ENCODE measurements at regions not wholly inside any gene's neighbourhood (a gene's known extent, or its start where the extent isn't known, plus 50 kb on each side); places are given as distances from the start of the nearest gene placed in this dataset.

GRCh38 chr6:106035655-106036054 lies 50.5 kb upstream of the PRDM1 start:
- DNase-seq (ENCODE audit: low read depth in 2 of 2), result no peak

- no peak for DNase-seq (ENCODE audit: low read depth in 2 of 2)
Measured at GRCh38 chr6:106033806-106034205, 52.3 kb upstream of the PRDM1 start.

- DNase-seq (ENCODE audit: low read depth in 2 of 2), result no peak
Measured at GRCh38 chr6:106027758-106028157, 58.4 kb upstream of the PRDM1 start.

GRCh38 chr6:106026748-106027715 lies 59.1 kb upstream of the PRDM1 start:
- DNase-seq (ENCODE audit: low read depth in 2 of 2), result peak; percentile 64 to 66

GRCh38 chr6:106025655-106026054 lies 60.5 kb upstream of the PRDM1 start:
- DNase-seq (ENCODE audit: low read depth in 2 of 2), result peak in 1 of 2 experiments; percentile 20

- no peak for DNase-seq (ENCODE audit: low read depth in 2 of 2)
Measured at GRCh38 chr6:106022801-106023200, 63.3 kb upstream of the PRDM1 start.

- DNase-seq (ENCODE audit: low read depth in 2 of 2), result no peak
Measured at GRCh38 chr6:106017454-106017853, 68.7 kb upstream of the PRDM1 start.

- no peak for DNase-seq (ENCODE audit: low read depth in 2 of 2)
Measured at GRCh38 chr6:106014955-106015354, 71.2 kb upstream of the PRDM1 start.

GRCh38 chr6:106011476-106011875 lies 74.7 kb upstream of the PRDM1 start:
- no peak for DNase-seq (ENCODE audit: low read depth in 2 of 2)

- DNase-seq (ENCODE audit: low read depth in 2 of 2), result no peak
Measured at GRCh38 chr6:106005954-106006353, 80.2 kb upstream of the PRDM1 start.

- DNase-seq (ENCODE audit: low read depth in 2 of 2), result no peak
Measured at GRCh38 chr6:106005013-106005412, 81.1 kb upstream of the PRDM1 start.

GRCh38 chr6:106003268-106003987 lies 82.7 kb upstream of the PRDM1 start:
- no peak for DNase-seq (ENCODE audit: low read depth in 2 of 2)

GRCh38 chr6:106002005-106002404 lies 84.1 kb upstream of the PRDM1 start:
- no peak for DNase-seq (ENCODE audit: low read depth in 2 of 2)

GRCh38 chr6:106000935-106001334 lies 85.2 kb upstream of the PRDM1 start:
- DNase-seq (ENCODE audit: low read depth in 2 of 2), result no peak

- no peak for DNase-seq (ENCODE audit: low read depth in 2 of 2)
Measured at GRCh38 chr6:105997482-105997881, 88.7 kb upstream of the PRDM1 start.

- no peak for DNase-seq (ENCODE audit: low read depth in 2 of 2)
Measured at GRCh38 chr6:105995391-105995865, 90.7 kb upstream of the PRDM1 start.

GRCh38 chr6:105994591-105995390 lies 91.3 kb upstream of the PRDM1 start:
- DNase-seq (ENCODE audit: low read depth in 2 of 2), result peak in 1 of 2 experiments; percentile 59

- DNase-seq (ENCODE audit: low read depth in 2 of 2), result no peak
Measured at GRCh38 chr6:105994118-105994590, 92.0 kb upstream of the PRDM1 start.

- no peak for DNase-seq (ENCODE audit: low read depth in 2 of 2)
Measured at GRCh38 chr6:105993341-105994117, 92.6 kb upstream of the PRDM1 start.

- DNase-seq (ENCODE audit: low read depth in 2 of 2), result peak in 1 of 2 experiments; percentile 58
Measured at GRCh38 chr6:105992315-105992961, 93.7 kb upstream of the PRDM1 start.
